HG03060 (cell line): ENCODE measurements at regions not wholly inside any gene's neighbourhood (a gene's known extent, or its start where the extent isn't known, plus 50 kb on each side); places are given as distances from the start of the nearest gene placed in this dataset.

Source experiments
- ATAC-seq: cut with Tn5 transposase; IDR thresholded peaks from one replicate; pipeline ENCODE4 v1.9.1; 2021; ENCODE audit warnings: low read depth, moderate number of reproducible peaks; ENCODE audit not compliant: unreplicated experiment

GRCh38 chr2:9156483-9156882 lies 50.1 kb upstream of the ASAP2 start:
- no peak for ATAC-seq

- ATAC-seq: no peak
Measured at GRCh38 chr2:9154061-9154460, 52.6 kb upstream of the ASAP2 start.

GRCh38 chr2:9153643-9153980 lies 53.0 kb upstream of the ASAP2 start:
- ATAC-seq: no peak

GRCh38 chr2:9152975-9153642 lies 53.5 kb upstream of the ASAP2 start:
- no peak for ATAC-seq

GRCh38 chr2:9150906-9151305 lies 55.7 kb upstream of the ASAP2 start:
- ATAC-seq: no peak

GRCh38 chr2:9150568-9150900 lies 56.1 kb upstream of the ASAP2 start:
- no peak for ATAC-seq

- ATAC-seq: no peak
Measured at GRCh38 chr2:9149726-9150567, 56.7 kb upstream of the ASAP2 start.

GRCh38 chr2:9149388-9149660 lies 57.3 kb upstream of the ASAP2 start:
- ATAC-seq: no peak

GRCh38 chr2:9146646-9147045 lies 60.0 kb upstream of the ASAP2 start:
- no peak for ATAC-seq

- no peak for ATAC-seq
Measured at GRCh38 chr2:9145752-9146430, 60.7 kb upstream of the ASAP2 start.

GRCh38 chr2:9145109-9145751 lies 61.4 kb upstream of the ASAP2 start:
- no peak for ATAC-seq

GRCh38 chr2:9144617-9145016 lies 62.0 kb upstream of the ASAP2 start:
- ATAC-seq: no peak

- ATAC-seq: no peak
Measured at GRCh38 chr2:9144046-9144445, 62.6 kb upstream of the ASAP2 start.

- no peak for ATAC-seq
Measured at GRCh38 chr2:9143264-9143815, 63.3 kb upstream of the ASAP2 start.

- no peak for ATAC-seq
Measured at GRCh38 chr2:9142551-9143263, 63.9 kb upstream of the ASAP2 start.

- no peak for ATAC-seq
Measured at GRCh38 chr2:9141706-9142460, 64.7 kb upstream of the ASAP2 start.

GRCh38 chr2:9141091-9141667 lies 65.4 kb upstream of the ASAP2 start:
- no peak for ATAC-seq

- no peak for ATAC-seq
Measured at GRCh38 chr2:9140645-9141044, 66.0 kb upstream of the ASAP2 start.
